ENCODE measurements at regions not wholly inside any gene's neighbourhood (a gene's known extent, or its start where the extent isn't known, plus 50 kb on each side); places are given as distances from the start of the nearest gene placed in this dataset.

- WGBS (ENCODE audit: insufficient coverage, low coverage, missing lambda C conversion rate): 22% methylated on average over 12 of the region's 14 CpGs
- no peaks in the 10 kb centered on the region for H3K36me3 ChIP-seq (ENCODE audit: control insufficient read depth, insufficient read depth, low read length)
- no peak overlapping the region for H2AFZ ChIP-seq (ENCODE audit: low read depth, low read length)
- no peaks in the 10 kb centered on the region; a peak in 1 of 5 replicates for H3K4me1 ChIP-seq (replicated peaks in 1 of 2; ENCODE audit: control insufficient read depth in 2 of 2, insufficient read depth in 2 of 2, low read length in 2 of 2)
- H3K4me2 ChIP-seq (ENCODE audit: insufficient read depth, low read length): no peak overlapping the region
- in situ Hi-C loops (cut with MboI): no loop called here
- no TSS peak for BruUV-seq (replicated peaks)
- CTCF ChIA-PET (ENCODE audit: low intra/inter-chr PET ratio): no interaction called here
- no peak for TF ChIP-seq CBX1 (IDR thresholded peaks at IDR 0.05; ENCODE audit: low read depth)
- no peak for TF ChIP-seq HDGF (IDR thresholded peaks at IDR 0.05)
- TF ChIP-seq EGR1 (conservative IDR thresholded peaks at IDR 0.05): peak; percentile 52; the same call in 1 of the 2 replicates
- intact Hi-C loops (cut with micrococcal nuclease): no loop called here
- H3K79me2 ChIP-seq (ENCODE audit: control insufficient read depth, insufficient read depth, low read length): no peaks in the 10 kb centered on the region
- POLR2A ChIA-PET: interaction anchor here (1.4 kb wide), 1 partner anchor 9 kb away, joined by 3 read pairs; no protein-coding TSS in a partner anchor
- no peak for DNase-seq (ENCODE audit: extremely low read depth in 1 of 4, low spot score in 3 of 4)
- H3K9ac ChIP-seq (ENCODE audit: insufficient read depth in 1 of 2, low read depth in 2 of 2, low read length in 2 of 2): no peak overlapping the region
- no peak for FAIRE-seq
- no peak overlapping the region for H3K27ac ChIP-seq (ENCODE audit: extremely low read depth, low read depth, low read length)
- ATAC-seq: no peak
- H3K9me3 ChIP-seq (replicated peaks; ENCODE audit: control insufficient read depth, insufficient read depth, low read depth, low read length): no peaks in the 10 kb centered on the region
- no peak overlapping the region for H3K4me3 ChIP-seq
- H4K20me1 ChIP-seq (replicated peaks; ENCODE audit: control insufficient read depth, insufficient read depth, low read length): no peaks in the 10 kb centered on the region
- H3K27me3 ChIP-seq (ENCODE audit: control insufficient read depth in 2 of 2, insufficient read depth in 2 of 2, low read length in 2 of 2): peaks cover 13 to 24% of the 10 kb centered on the region in 2 experiments; a peak in 4 of 5 replicates
- no peaks in the 10 kb centered on the region for H3K9me1 ChIP-seq (ENCODE audit: control insufficient read depth, insufficient read depth, low read length)
Observed at GRCh38 chr10:128687927-128688549, 561.8 kb upstream of the MKI67 start.

GRCh38 chr10:128689667-128690066 lies 563.4 kb upstream of the MKI67 start:
- in situ Hi-C loops (cut with MboI): no loop called here
- no peak for FAIRE-seq
- no peak for ATAC-seq
- intact Hi-C loops (cut with micrococcal nuclease): no loop called here
- H3K27ac ChIP-seq (ENCODE audit: extremely low read depth, low read depth, low read length): no peak overlapping the region
- no peak overlapping the region for H3K4me2 ChIP-seq (ENCODE audit: insufficient read depth, low read length)
- 27% methylated on average over 5 of the region's 5 CpGs for WGBS (ENCODE audit: insufficient coverage, low coverage, missing lambda C conversion rate)
- no peaks in the 10 kb centered on the region for H4K20me1 ChIP-seq (replicated peaks; ENCODE audit: control insufficient read depth, insufficient read depth, low read length)
- H3K9me1 ChIP-seq (ENCODE audit: control insufficient read depth, insufficient read depth, low read length): no peaks in the 10 kb centered on the region
- no peak for TF ChIP-seq SMAD1 (IDR thresholded peaks at IDR 0.05; ENCODE audit: low read depth, low read length, partially characterized antibody)
- H3K4me1 ChIP-seq (replicated peaks in 1 of 2; ENCODE audit: control insufficient read depth in 2 of 2, insufficient read depth in 2 of 2, low read length in 2 of 2): peaks cover 0 to 3% of the 10 kb centered on the region in 2 experiments; a peak in 2 of 5 replicates
- ChIA-PET POLR2A (no interaction called here), CTCF (ENCODE audit: low intra/inter-chr PET ratio) (no interaction called here)
- no peaks in the 10 kb centered on the region for H3K79me2 ChIP-seq (ENCODE audit: control insufficient read depth, insufficient read depth, low read length)
- no peak for DNase-seq (ENCODE audit: extremely low read depth in 1 of 4, low spot score in 3 of 4)
- H3K9me3 ChIP-seq (replicated peaks; ENCODE audit: control insufficient read depth, insufficient read depth, low read depth, low read length): no peaks in the 10 kb centered on the region
- H3K36me3 ChIP-seq (ENCODE audit: control insufficient read depth, insufficient read depth, low read length): no peaks in the 10 kb centered on the region
- BruUV-seq (replicated peaks): no TSS peak
- no peak overlapping the region for H2AFZ ChIP-seq (ENCODE audit: low read depth, low read length)
- H3K9ac ChIP-seq (ENCODE audit: insufficient read depth in 1 of 2, low read depth in 2 of 2, low read length in 2 of 2): no peak overlapping the region
- H3K4me3 ChIP-seq: no peak overlapping the region
- peaks cover 8 to 24% of the 10 kb centered on the region in 2 experiments; a peak in 4 of 5 replicates for H3K27me3 ChIP-seq (ENCODE audit: control insufficient read depth in 2 of 2, insufficient read depth in 2 of 2, low read length in 2 of 2)

Data from K562 (cell line).